ENCODE measurements at regions not wholly inside any gene's neighbourhood (a gene's known extent, or its start where the extent isn't known, plus 50 kb on each side); places are given as distances from the start of the nearest gene placed in this dataset.
"Not testable (repeated sequence)": the region's sequence is repeated elsewhere in the genome, so short reads cannot be mapped to it uniquely, and the experiment has no call there.

- Mint-ChIP-seq H3K4me3 (no peak overlapping the region), H3K9me3 (ENCODE audit: low read depth) (no peaks in the 10 kb centered on the region), H3K4me1 (peaks cover 5% of the 10 kb centered on the region), H3K36me3 (no peaks in the 10 kb centered on the region), H3K27ac (no peak overlapping the region), H3K27me3 (peaks cover 88% of the 10 kb centered on the region)
- DNase-seq (no peak), ATAC-seq (no peak)
- CTCF ChIA-PET = interaction anchor here (0.6 to 2.3 kb wide), 9 partner anchors 9 to 454 kb away, joined by 3 to 8 read pairs (median 3); no protein-coding TSS in a partner anchor
Measured at GRCh38 chr7:155380976-155381851, 76.7 kb upstream of the EN2 start.

DNA sequence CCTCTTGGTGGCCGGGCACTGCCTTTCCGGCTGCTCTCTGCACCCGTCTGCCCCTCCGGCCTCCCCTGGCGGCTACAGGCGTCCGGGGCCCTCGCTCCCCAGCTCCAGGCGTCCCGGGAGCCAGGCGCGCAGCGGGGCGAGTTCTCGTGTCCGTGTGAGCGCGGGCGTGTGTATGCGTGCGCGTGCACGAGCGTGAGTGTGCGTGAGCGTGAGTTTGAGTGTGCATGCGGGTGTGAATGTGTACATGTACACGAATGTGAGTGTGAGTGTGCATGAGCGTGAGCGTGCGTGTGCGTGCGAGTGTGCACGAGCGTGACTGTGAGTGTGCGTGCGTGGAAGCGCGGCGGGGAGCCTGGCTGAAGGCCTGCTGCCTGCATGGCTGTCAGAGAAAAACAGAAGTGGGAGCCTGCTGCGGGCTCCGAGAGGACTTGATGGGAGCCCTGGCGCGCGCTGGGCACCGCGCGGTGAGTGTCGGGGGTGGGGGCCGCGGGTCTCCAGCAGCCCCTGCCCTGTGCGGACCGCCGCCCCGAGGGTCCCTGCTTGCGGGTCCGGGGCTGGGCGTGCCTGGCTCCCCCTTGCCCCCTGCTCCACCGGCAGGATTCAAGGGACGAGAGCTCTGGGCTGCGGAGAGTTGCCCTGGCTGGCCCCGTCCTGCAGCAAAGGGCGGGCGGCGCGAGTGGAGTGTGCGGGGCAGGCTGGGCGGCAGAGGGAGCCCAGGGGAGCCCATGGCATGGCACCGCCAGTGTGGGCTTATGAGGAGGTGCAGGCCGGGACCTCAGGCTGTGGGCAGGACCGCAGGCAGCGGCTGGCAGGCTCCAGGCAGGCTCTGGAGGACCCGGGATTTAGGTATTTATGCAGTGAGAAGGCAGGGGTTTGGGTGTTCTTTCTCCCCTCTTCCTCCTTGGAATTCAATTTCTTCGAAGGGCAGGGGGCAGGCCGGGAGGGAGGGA lies 75.8 kb upstream of the EN2 start:
- no peaks in the 10 kb centered on the region for H3K36me3 Mint-ChIP-seq
- CTCF ChIA-PET = interaction anchor here (1.2 kb wide), 1 partner anchor 89 kb away, joined by 3 read pairs; no protein-coding TSS in a partner anchor
- peaks cover 5% of the 10 kb centered on the region for H3K4me1 Mint-ChIP-seq
- no peaks in the 10 kb centered on the region for H3K9me3 Mint-ChIP-seq (ENCODE audit: low read depth)
- no peak for DNase-seq
- no peak overlapping the region for H3K27ac Mint-ChIP-seq
- peaks cover 84% of the 10 kb centered on the region for H3K27me3 Mint-ChIP-seq
- no peak for ATAC-seq
- H3K4me3 Mint-ChIP-seq = no peak overlapping the region

- Mint-ChIP-seq H3K36me3 (no peaks in the 10 kb centered on the region), H3K27me3 (peaks cover 84% of the 10 kb centered on the region), H3K4me1 (peaks cover 3% of the 10 kb centered on the region), H3K4me3 (no peak overlapping the region), H3K9me3 (ENCODE audit: low read depth) (no peaks in the 10 kb centered on the region), H3K27ac (no peak overlapping the region)
- DNase-seq = no peak
- ATAC-seq = no peak
- CTCF ChIA-PET = interaction anchor here (1.0 kb wide), 1 partner anchor 192 kb away, joined by 3 read pairs; no protein-coding TSS in a partner anchor
Measured at GRCh38 chr7:155382802-155383171, 75.1 kb upstream of the EN2 start.

GRCh38 chr7:155383756-155384491 lies 74.0 kb upstream of the EN2 start:
- Mint-ChIP-seq H3K4me1 (peaks cover 5% of the 10 kb centered on the region), H3K36me3 (no peaks in the 10 kb centered on the region), H3K9me3 (ENCODE audit: low read depth) (no peaks in the 10 kb centered on the region), H3K27me3 (peaks cover 80% of the 10 kb centered on the region), H3K27ac (no peak overlapping the region), H3K4me3 (no peak overlapping the region)
- CTCF ChIA-PET = interaction anchor here (1.0 kb wide), 1 partner anchor 193 kb away, joined by 3 read pairs; no protein-coding TSS in a partner anchor
- no peak for DNase-seq
- no peak for ATAC-seq

DNA sequence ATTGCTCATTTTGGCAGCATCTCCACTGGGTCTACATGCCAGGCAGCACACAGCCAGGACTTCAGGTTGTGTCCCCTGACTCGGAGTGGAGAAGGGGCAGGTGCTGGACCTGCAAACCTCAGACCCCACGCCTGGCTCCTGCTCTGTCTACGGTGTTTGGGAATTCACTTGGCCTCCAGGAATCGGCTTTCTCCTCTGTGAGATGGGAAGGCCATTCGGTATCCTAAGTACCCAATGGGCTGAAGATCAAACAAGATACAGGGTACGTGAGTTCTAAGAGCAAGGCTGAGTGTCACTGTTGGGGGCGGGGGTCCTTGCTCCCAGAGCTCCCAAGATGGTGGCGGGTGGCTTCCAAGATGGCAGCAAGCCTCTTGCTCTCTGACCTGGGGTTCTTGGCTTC lies 73.2 kb upstream of the EN2 start:
- CTCF ChIA-PET = interaction anchor here (1.1 to 1.2 kb wide), 2 partner anchors 89 to 458 kb away, joined by 3 read pairs; no protein-coding TSS in a partner anchor
- Mint-ChIP-seq H3K9me3 (ENCODE audit: low read depth) (no peaks in the 10 kb centered on the region), H3K36me3 (no peaks in the 10 kb centered on the region), H3K27me3 (peaks cover 77% of the 10 kb centered on the region), H3K4me3 (no peak overlapping the region), H3K27ac (no peak overlapping the region), H3K4me1 (peaks cover 6% of the 10 kb centered on the region)
- no peak for DNase-seq
- ATAC-seq = no peak

- H3K36me3 Mint-ChIP-seq; H3K4me3 Mint-ChIP-seq; H3K9me3 Mint-ChIP-seq (ENCODE audit: low read depth); ATAC-seq; DNase-seq; H3K4me1 Mint-ChIP-seq; H3K27ac Mint-ChIP-seq: not testable (repeated sequence)
- H3K27me3 Mint-ChIP-seq = peaks cover 74% of the 10 kb centered on the region
- CTCF ChIA-PET = interaction anchor here (1.1 to 1.2 kb wide), 2 partner anchors 88 to 458 kb away, joined by 3 read pairs; no protein-coding TSS in a partner anchor
Measured at GRCh38 chr7:155385182-155385581, 72.7 kb upstream of the EN2 start.

- DNase-seq (no peak), ATAC-seq (no peak)
- Mint-ChIP-seq H3K27me3 (peaks cover 67% of the 10 kb centered on the region), H3K36me3 (no peaks in the 10 kb centered on the region), H3K9me3 (ENCODE audit: low read depth) (no peaks in the 10 kb centered on the region), H3K27ac (no peak overlapping the region), H3K4me1 (peaks cover 6% of the 10 kb centered on the region), H3K4me3 (no peak overlapping the region)
- CTCF ChIA-PET = no interaction called here
Measured at GRCh38 chr7:155386608-155387007, 71.3 kb upstream of the EN2 start.

- ATAC-seq = no peak
- Mint-ChIP-seq H3K4me3 (no peak overlapping the region), H3K27ac (no peak overlapping the region), H3K27me3 (peaks cover 63% of the 10 kb centered on the region), H3K36me3 (no peaks in the 10 kb centered on the region), H3K9me3 (ENCODE audit: low read depth) (no peaks in the 10 kb centered on the region), H3K4me1 (peaks cover 3% of the 10 kb centered on the region)
- CTCF ChIA-PET = no interaction called here
- no peak for DNase-seq
Measured at GRCh38 chr7:155387066-155387620, 70.8 kb upstream of the EN2 start.

GRCh38 chr7:155388561-155388960 lies 69.4 kb upstream of the EN2 start:
- Mint-ChIP-seq H3K4me3 (no peak overlapping the region), H3K27ac (no peak overlapping the region), H3K4me1 (peaks cover 3% of the 10 kb centered on the region), H3K36me3 (no peaks in the 10 kb centered on the region), H3K9me3 (ENCODE audit: low read depth) (no peaks in the 10 kb centered on the region), H3K27me3 (peaks cover 50% of the 10 kb centered on the region)
- CTCF ChIA-PET = no interaction called here
- no peak for DNase-seq
- ATAC-seq = no peak

DNA sequence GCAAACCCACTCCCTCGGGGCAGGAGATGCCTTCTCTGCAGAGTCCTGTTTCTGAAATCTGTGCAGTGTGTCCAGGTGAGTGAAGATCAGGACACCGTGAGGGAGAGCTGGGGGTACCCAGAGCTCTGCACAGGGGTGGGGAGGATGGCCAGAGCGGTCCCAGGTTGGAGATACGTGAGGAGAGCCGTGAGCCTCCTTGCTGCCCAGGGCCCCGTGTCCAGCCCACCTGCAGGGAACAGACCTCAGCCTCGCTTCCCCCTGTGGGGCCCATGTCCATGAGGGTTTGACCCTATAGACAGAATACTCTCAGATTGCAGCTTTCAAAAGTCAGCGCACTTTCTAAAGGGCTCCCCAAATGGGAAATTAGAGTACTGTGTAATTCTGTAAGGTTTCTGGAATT lies 66.5 kb upstream of the EN2 start:
- no peaks in the 10 kb centered on the region for H3K9me3 Mint-ChIP-seq (ENCODE audit: low read depth)
- no peaks in the 10 kb centered on the region for H3K36me3 Mint-ChIP-seq
- H3K27me3 Mint-ChIP-seq = peaks cover 29% of the 10 kb centered on the region
- H3K27ac Mint-ChIP-seq = no peak overlapping the region
- CTCF ChIA-PET = no interaction called here
- no peak overlapping the region for H3K4me3 Mint-ChIP-seq
- ATAC-seq (no peak), DNase-seq (no peak)
- H3K4me1 Mint-ChIP-seq = peaks cover 3% of the 10 kb centered on the region

DNA sequence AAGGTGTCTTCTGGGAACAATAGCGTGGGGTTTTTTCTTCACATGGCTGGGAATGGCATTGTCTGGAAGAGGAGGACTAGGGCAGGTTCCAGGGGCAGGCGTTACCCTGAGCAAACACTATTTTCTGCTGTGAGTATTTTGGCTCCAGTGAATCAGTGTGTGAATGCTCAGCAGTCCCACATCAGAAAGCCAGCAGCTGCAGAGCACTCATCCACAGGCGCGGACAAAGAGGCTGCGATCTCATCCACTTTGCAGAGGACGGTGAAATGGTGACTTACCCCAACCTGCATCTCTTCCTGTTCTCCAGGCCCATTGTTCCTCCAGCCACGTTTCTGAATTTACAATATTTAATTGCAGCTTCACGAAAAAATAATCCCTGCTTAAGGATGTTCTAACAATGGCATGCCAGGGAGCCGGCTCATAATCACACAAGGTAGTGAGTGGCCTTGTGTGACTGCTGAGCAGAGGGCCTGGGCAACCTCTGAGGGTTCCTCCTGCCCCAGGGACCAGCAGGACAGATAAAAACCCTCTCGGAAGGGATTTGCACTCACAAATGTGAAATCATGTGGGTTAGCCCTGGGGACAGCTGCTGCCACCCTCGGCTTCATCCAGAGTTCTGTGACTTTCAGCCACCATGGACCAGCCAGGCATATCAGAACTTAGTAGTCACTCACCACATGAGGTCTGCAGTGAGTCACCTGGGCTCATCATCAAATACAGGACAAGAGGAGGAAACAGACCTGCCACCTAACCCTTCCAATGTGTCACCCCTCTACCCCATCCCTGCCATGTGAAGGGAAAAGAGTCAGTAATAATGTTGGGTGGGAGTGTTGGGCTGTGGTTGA lies 65.0 kb upstream of the EN2 start:
- Mint-ChIP-seq H3K27me3 (peaks cover 17% of the 10 kb centered on the region), H3K4me3 (no peak overlapping the region), H3K4me1 (peaks cover 3% of the 10 kb centered on the region), H3K27ac (no peak overlapping the region), H3K36me3 (no peaks in the 10 kb centered on the region), H3K9me3 (ENCODE audit: low read depth) (no peaks in the 10 kb centered on the region)
- CTCF ChIA-PET = no interaction called here
- ATAC-seq = no peak
- no peak for DNase-seq

GRCh38 chr7:155394413-155394812 lies 63.5 kb upstream of the EN2 start:
- H3K27ac Mint-ChIP-seq = no peak overlapping the region
- no peaks in the 10 kb centered on the region for H3K4me1 Mint-ChIP-seq
- H3K36me3 Mint-ChIP-seq = no peaks in the 10 kb centered on the region
- H3K4me3 Mint-ChIP-seq = no peak overlapping the region
- DNase-seq = no peak
- H3K27me3 Mint-ChIP-seq = peaks cover 9% of the 10 kb centered on the region
- CTCF ChIA-PET = interaction anchor here (0.9 kb wide), 1 partner anchor 15 kb away, joined by 3 read pairs; no protein-coding TSS in a partner anchor
- no peaks in the 10 kb centered on the region for H3K9me3 Mint-ChIP-seq (ENCODE audit: low read depth)
- no peak for ATAC-seq

Data from activated CD8-positive, alpha-beta memory T cell treated with anti-CD3 and anti-CD28 coated beads, Interleukin-2, amount 10 ng/mL, durations not matched to agents 7 days and 5 days (primary cell).